Chondrocyte (in vitro differentiated cells): ENCODE measurements at regions not wholly inside any gene's neighbourhood (a gene's known extent, or its start where the extent isn't known, plus 50 kb on each side); places are given as distances from the start of the nearest gene placed in this dataset.

Source experiments
- DNase-seq: peaks from one replicate; pipeline ENCODE4 v3.0.0; 2021; ENCODE audit warnings: mixed read lengths, low spot score
- H3K27ac Mint-ChIP-seq: one replicate; pipeline ENCODE4 v1.8.0; 2021; ENCODE audit warnings: mild to moderate bottlenecking, moderate library complexity, mixed read lengths; ENCODE audit not compliant: unreplicated experiment
- H3K27me3 Mint-ChIP-seq: 2 replicates; pipeline ENCODE4 v1.8.0; 2021; ENCODE audit warnings: low read depth, mixed read lengths
- H3K36me3 Mint-ChIP-seq: 2 replicates; pipeline ENCODE4 v1.8.0; 2021; ENCODE audit warnings: low read depth, mixed read lengths
- H3K4me1 Mint-ChIP-seq: 2 replicates; pipeline ENCODE4 v1.8.0; 2021; ENCODE audit warnings: low read depth, mild to moderate bottlenecking, mixed read lengths
- H3K4me3 Mint-ChIP-seq: one replicate; pipeline ENCODE4 v1.8.0; 2021; ENCODE audit warnings: mild to moderate bottlenecking, moderate library complexity, mixed read lengths; ENCODE audit not compliant: unreplicated experiment
- H3K9me3 Mint-ChIP-seq: 2 replicates; pipeline ENCODE4 v1.8.0; 2021; ENCODE audit warnings: low read depth, mixed read lengths
- TF ChIP-seq, protein P1 (sequence below): fragments of 200-600 bp; sonication (generic); IDR thresholded peaks from 2 replicates; pipeline ENCODE4 v1.5.0; 2021; ENCODE audit warnings: antibody characterized with exemption, mild to moderate bottlenecking, moderate library complexity

DNA sequence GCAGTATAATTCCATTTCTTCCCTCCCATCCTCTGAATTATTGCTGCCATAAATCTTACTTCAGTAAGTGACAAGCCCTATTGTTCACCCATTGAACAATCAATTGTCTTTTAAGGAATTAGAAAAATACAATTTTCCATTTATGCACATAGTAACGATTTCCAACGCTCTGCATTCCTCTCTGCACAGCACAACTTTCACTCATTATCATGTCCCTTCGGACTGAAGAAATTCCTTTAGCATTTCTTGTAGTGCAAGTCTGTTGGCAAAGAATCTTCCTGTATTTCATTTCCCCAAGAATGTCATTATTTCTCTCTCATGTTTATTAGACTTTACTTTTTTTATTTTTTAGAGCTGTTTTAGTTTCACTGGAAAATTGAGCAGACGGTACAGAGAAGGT, 252.1 kb upstream of the RTL1 start:
- TF ChIP-seq, protein P1, sequence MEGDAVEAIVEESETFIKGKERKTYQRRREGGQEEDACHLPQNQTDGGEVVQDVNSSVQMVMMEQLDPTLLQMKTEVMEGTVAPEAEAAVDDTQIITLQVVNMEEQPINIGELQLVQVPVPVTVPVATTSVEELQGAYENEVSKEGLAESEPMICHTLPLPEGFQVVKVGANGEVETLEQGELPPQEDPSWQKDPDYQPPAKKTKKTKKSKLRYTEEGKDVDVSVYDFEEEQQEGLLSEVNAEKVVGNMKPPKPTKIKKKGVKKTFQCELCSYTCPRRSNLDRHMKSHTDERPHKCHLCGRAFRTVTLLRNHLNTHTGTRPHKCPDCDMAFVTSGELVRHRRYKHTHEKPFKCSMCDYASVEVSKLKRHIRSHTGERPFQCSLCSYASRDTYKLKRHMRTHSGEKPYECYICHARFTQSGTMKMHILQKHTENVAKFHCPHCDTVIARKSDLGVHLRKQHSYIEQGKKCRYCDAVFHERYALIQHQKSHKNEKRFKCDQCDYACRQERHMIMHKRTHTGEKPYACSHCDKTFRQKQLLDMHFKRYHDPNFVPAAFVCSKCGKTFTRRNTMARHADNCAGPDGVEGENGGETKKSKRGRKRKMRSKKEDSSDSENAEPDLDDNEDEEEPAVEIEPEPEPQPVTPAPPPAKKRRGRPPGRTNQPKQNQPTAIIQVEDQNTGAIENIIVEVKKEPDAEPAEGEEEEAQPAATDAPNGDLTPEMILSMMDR: no peak
- H3K27me3 Mint-ChIP-seq: peaks cover 5% of the 10 kb centered on the region

DNA sequence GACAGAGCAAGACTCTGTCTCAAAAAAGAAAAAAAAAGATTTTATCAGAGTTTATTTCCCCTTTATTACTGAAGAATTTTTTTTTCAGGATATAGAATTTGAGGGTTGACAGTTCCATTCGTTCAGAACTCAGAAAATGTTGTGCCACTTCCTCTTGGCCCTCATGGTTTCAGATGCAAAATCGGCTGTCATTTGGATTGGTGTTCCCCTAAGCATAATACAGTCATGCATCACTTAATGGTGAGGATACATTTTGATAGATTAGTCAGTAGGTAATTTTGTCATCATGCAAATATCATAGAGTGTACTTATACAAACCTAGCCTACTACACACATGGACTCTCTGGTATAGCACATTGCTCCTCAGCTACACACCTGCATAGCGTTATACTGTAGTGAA, 263.9 kb upstream of the RTL1 start:
- Mint-ChIP-seq H3K4me1 (no peaks in the 10 kb centered on the region), H3K4me3 (no peak overlapping the region), H3K27ac (no peak overlapping the region), H3K36me3 (peaks cover 4% of the 10 kb centered on the region), H3K27me3 (no peaks in the 10 kb centered on the region), H3K9me3 (peaks cover 36% of the 10 kb centered on the region)
- TF ChIP-seq, protein P1: no peak
- DNase-seq: no peak

More for the DNA sequence above, 252.1 kb upstream of the RTL1 start:
- no peak overlapping the region for H3K27ac Mint-ChIP-seq
- DNase-seq: no peak
- H3K4me3 Mint-ChIP-seq: no peak overlapping the region
- H3K4me1 Mint-ChIP-seq: peaks cover 1% of the 10 kb centered on the region
- no peaks in the 10 kb centered on the region for H3K36me3 Mint-ChIP-seq
- H3K9me3 Mint-ChIP-seq: peaks cover 2% of the 10 kb centered on the region

GRCh38 chr14:101169267-101169666, 265.7 kb upstream of the RTL1 start:
- no peak overlapping the region for H3K4me3 Mint-ChIP-seq
- peaks cover 42% of the 10 kb centered on the region for H3K9me3 Mint-ChIP-seq
- peaks cover 4% of the 10 kb centered on the region for H3K36me3 Mint-ChIP-seq
- H3K27me3 Mint-ChIP-seq: no peaks in the 10 kb centered on the region
- H3K27ac Mint-ChIP-seq: no peak overlapping the region
- DNase-seq: peak; percentile 59
- no peaks in the 10 kb centered on the region for H3K4me1 Mint-ChIP-seq
- TF ChIP-seq, protein P1: no peak

- Mint-ChIP-seq H3K27ac (no peak overlapping the region), H3K4me1 (no peaks in the 10 kb centered on the region), H3K36me3 (peaks cover 2% of the 10 kb centered on the region), H3K9me3 (peaks cover 26% of the 10 kb centered on the region), H3K4me3 (no peak overlapping the region), H3K27me3 (no peaks in the 10 kb centered on the region)
- no peak for DNase-seq
- TF ChIP-seq, protein P1: no peak
Measured at GRCh38 chr14:101171650-101172049, 268.1 kb upstream of the RTL1 start.

GRCh38 chr14:101173698-101174521, 270.4 kb upstream of the RTL1 start:
- no peaks in the 10 kb centered on the region for H3K36me3 Mint-ChIP-seq
- DNase-seq: peak; percentile 55
- TF ChIP-seq, protein P1: no peak
- no peak overlapping the region for H3K4me3 Mint-ChIP-seq
- H3K4me1 Mint-ChIP-seq: no peaks in the 10 kb centered on the region
- H3K27me3 Mint-ChIP-seq: no peaks in the 10 kb centered on the region
- H3K9me3 Mint-ChIP-seq: peaks cover 9% of the 10 kb centered on the region
- H3K27ac Mint-ChIP-seq: no peak overlapping the region
